ENCODE measurements at regions not wholly inside any gene's neighbourhood (a gene's known extent, or its start where the extent isn't known, plus 50 kb on each side); places are given as distances from the start of the nearest gene placed in this dataset.
A peak's percentile ranks its signal among the peaks of the same experiment; 100 is the strongest.

DNA sequence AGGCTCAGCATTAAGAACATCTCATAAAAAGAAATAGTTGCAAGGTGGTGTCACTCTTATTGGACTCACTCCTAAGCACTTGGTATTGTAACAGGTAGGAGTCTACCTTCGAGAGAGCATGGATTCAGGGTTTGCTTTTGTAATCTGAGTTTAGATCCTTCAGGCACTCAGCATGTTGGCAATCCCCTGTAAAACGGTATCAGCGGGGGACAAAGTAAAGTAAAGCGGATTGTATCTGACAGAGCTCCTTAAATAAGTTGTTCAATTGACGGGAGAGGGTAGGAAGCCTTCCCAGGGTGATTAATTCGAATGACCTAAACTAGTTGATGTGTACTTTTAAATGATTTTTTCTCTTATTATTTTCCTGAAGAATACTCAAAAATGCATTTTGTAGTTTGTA lies 869.8 kb upstream of the EPHA7 start:
- H3K27me3 ChIP-seq (ENCODE audit: control insufficient read depth, insufficient read depth, low read length): no peaks in the 10 kb centered on the region
- TF ChIP-seq, protein P1, sequence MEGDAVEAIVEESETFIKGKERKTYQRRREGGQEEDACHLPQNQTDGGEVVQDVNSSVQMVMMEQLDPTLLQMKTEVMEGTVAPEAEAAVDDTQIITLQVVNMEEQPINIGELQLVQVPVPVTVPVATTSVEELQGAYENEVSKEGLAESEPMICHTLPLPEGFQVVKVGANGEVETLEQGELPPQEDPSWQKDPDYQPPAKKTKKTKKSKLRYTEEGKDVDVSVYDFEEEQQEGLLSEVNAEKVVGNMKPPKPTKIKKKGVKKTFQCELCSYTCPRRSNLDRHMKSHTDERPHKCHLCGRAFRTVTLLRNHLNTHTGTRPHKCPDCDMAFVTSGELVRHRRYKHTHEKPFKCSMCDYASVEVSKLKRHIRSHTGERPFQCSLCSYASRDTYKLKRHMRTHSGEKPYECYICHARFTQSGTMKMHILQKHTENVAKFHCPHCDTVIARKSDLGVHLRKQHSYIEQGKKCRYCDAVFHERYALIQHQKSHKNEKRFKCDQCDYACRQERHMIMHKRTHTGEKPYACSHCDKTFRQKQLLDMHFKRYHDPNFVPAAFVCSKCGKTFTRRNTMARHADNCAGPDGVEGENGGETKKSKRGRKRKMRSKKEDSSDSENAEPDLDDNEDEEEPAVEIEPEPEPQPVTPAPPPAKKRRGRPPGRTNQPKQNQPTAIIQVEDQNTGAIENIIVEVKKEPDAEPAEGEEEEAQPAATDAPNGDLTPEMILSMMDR (IDR thresholded peaks at IDR 0.05; ENCODE audit: borderline replicate concordance, extremely low read depth, insufficient read depth): no peak
- no peaks in the 10 kb centered on the region for H3K4me1 ChIP-seq (ENCODE audit: control insufficient read depth in 2 of 3, insufficient read depth in 2 of 3, low read depth in 1 of 3, low read length in 3 of 3)
- FAIRE-seq (no peak), DNase-seq (no peak)
- no peaks in the 10 kb centered on the region for H3K36me3 ChIP-seq (ENCODE audit: control insufficient read depth in 2 of 3, insufficient read depth in 3 of 3, low read length in 3 of 3)
- no peak overlapping the region for H3K27ac ChIP-seq (ENCODE audit: low read depth in 2 of 2, low read length in 2 of 2)
- no peak overlapping the region for H3K9ac ChIP-seq (ENCODE audit: low read length in 3 of 3)
- no peak overlapping the region for H3K4me3 ChIP-seq (ENCODE audit: low read length in 3 of 3)
- intact Hi-C loops (cut with DNase I): no loop called here
- no peaks in the 10 kb centered on the region for H3K9me3 ChIP-seq (ENCODE audit: control insufficient read depth in 2 of 3, insufficient read depth in 1 of 3, low read length in 3 of 3)

DNA sequence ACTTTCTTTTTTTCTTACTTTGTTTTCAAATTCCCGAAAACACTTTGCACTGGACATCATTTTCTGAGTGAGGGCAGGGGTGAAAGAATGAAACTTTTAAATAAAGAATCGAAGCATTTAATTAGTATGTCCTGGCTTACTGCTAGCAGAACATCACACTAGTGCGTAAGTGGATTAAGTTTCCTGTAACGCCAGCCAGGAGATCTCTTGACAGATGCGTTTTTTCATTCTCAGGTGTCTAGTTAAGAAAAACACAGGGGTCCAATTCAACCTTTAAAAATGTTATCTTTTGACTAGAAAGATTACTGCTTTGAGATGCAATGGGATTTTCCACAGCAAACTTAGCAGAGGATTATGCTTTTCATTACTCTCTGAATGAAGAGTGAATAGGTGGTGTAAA lies 858.8 kb upstream of the EPHA7 start:
- H3K4me1 ChIP-seq (ENCODE audit: control insufficient read depth in 2 of 3, insufficient read depth in 2 of 3, low read depth in 1 of 3, low read length in 3 of 3): no peaks in the 10 kb centered on the region
- intact Hi-C loops (cut with DNase I): no loop called here
- no peak overlapping the region for H3K4me3 ChIP-seq (ENCODE audit: low read length in 3 of 3)
- no peaks in the 10 kb centered on the region for H3K27me3 ChIP-seq (ENCODE audit: control insufficient read depth, insufficient read depth, low read length)
- FAIRE-seq (no peak), DNase-seq (peak in 1 of 5 donors; percentile 6)
- H3K36me3 ChIP-seq (ENCODE audit: control insufficient read depth in 2 of 3, insufficient read depth in 3 of 3, low read length in 3 of 3): no peaks in the 10 kb centered on the region
- H3K9ac ChIP-seq (ENCODE audit: low read length in 3 of 3): no peak overlapping the region
- H3K9me3 ChIP-seq (ENCODE audit: control insufficient read depth in 2 of 3, insufficient read depth in 1 of 3, low read length in 3 of 3): no peaks in the 10 kb centered on the region
- TF ChIP-seq, protein P1 (IDR thresholded peaks at IDR 0.05; ENCODE audit: borderline replicate concordance, extremely low read depth, insufficient read depth): no peak
- H3K27ac ChIP-seq (ENCODE audit: low read depth in 2 of 2, low read length in 2 of 2): no peak overlapping the region

DNA sequence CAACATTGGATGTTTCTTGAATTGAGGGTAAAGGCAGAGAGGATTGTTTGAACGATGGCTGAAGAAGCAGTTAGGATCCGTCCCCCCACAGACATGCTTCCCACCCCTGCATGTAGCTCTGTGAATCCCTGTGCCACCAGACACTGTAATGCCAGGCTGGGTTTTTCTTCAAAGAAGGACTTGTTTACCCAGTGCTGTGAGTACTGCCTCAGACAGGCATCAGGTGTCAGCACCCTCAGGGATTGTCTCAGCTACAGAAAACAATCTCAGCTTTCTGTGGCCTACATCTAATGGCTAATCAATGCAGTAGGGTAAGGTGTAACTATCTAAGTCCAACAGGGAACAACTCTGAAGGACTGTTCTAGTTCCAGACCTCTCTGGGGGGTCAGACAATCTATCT lies 853.0 kb upstream of the EPHA7 start:
- no peak overlapping the region for H3K9ac ChIP-seq (ENCODE audit: low read length in 3 of 3)
- no peak for FAIRE-seq
- no peaks in the 10 kb centered on the region for H3K4me1 ChIP-seq (ENCODE audit: control insufficient read depth in 2 of 3, insufficient read depth in 2 of 3, low read depth in 1 of 3, low read length in 3 of 3)
- no peak overlapping the region for H3K27ac ChIP-seq (ENCODE audit: low read depth in 2 of 2, low read length in 2 of 2)
- no peaks in the 10 kb centered on the region for H3K9me3 ChIP-seq (ENCODE audit: control insufficient read depth in 2 of 3, insufficient read depth in 1 of 3, low read length in 3 of 3)
- no peak overlapping the region for H3K4me3 ChIP-seq (ENCODE audit: low read length in 3 of 3)
- H3K36me3 ChIP-seq (ENCODE audit: control insufficient read depth in 2 of 3, insufficient read depth in 3 of 3, low read length in 3 of 3): no peaks in the 10 kb centered on the region
- intact Hi-C loops (cut with DNase I): no loop called here
- H3K27me3 ChIP-seq (ENCODE audit: control insufficient read depth, insufficient read depth, low read length): no peaks in the 10 kb centered on the region
- TF ChIP-seq, protein P1 (IDR thresholded peaks at IDR 0.05; ENCODE audit: borderline replicate concordance, extremely low read depth, insufficient read depth): no peak
- DNase-seq: peak in 3 of 5 donors; percentile 5 to 12 (median 7)

All from kidney (tissue), 13 donors.